ENCODE measurements at regions not wholly inside any gene's neighbourhood (a gene's known extent, or its start where the extent isn't known, plus 50 kb on each side); places are given as distances from the start of the nearest gene placed in this dataset.

- 61 to 82% methylated on average over 4 of the region's 4 CpGs for WGBS, 2 donors
- H3K9me3 ChIP-seq, result peaks cover 0 to 27% (median 5%) of the 10 kb centered on the region in 11 donors
- ATAC-seq, result no peak
- DNase-seq, result no peak
- no peak for TF ChIP-seq CTCF (IDR thresholded peaks at IDR 0.05)
- no peak overlapping the region for H3K27ac ChIP-seq
- H3K27me3 ChIP-seq, result peaks cover 0 to 29% (median 4%) of the 10 kb centered on the region in 7 donors
- H3K36me3 ChIP-seq, result no peaks in the 10 kb centered on the region
- intact Hi-C loops (cut with DNase I), result no loop called here
- H3K4me1 ChIP-seq, result no peaks in the 10 kb centered on the region
- H3K4me3 ChIP-seq, result no peak overlapping the region
These were observed 102.3 kb downstream of the KCNF1 start for GRCh38 chr2:11014026-11014425.

- DNase-seq, result no peak
- Histone ChIP-seq H3K27me3 (peaks cover 0 to 44% (median 4%) of the 10 kb centered on the region in 7 donors), H3K4me3 (no peak overlapping the region), H3K9me3 (peaks cover 0 to 11% (median 0%) of the 10 kb centered on the region in 11 donors), H3K27ac (no peak overlapping the region), H3K4me1 (no peaks in the 10 kb centered on the region), H3K36me3 (no peaks in the 10 kb centered on the region)
- TF ChIP-seq CTCF (IDR thresholded peaks at IDR 0.05), result no peak
- no peak for ATAC-seq
- intact Hi-C loops (cut with DNase I), result no loop called here
- WGBS, 2 donors, result 79% methylated on average over 7 of the region's 7 CpGs
These were observed 105.1 kb downstream of the KCNF1 start for GRCh38 chr2:11016735-11017388.

GRCh38 chr2:11017921-11018320 is 106.2 kb downstream of the KCNF1 start:
- Histone ChIP-seq H3K27ac (no peak overlapping the region), H3K9me3 (peaks cover 0 to 8% (median 0%) of the 10 kb centered on the region in 11 donors), H3K4me1 (no peaks in the 10 kb centered on the region), H3K36me3 (no peaks in the 10 kb centered on the region), H3K27me3 (peaks cover 0 to 44% (median 4%) of the 10 kb centered on the region in 7 donors), H3K4me3 (no peak overlapping the region)
- ATAC-seq (no peak), DNase-seq (no peak)
- intact Hi-C loops (cut with DNase I), result no loop called here
- 75 to 87% methylated on average over 8 of the region's 8 CpGs for WGBS, 2 donors
- TF ChIP-seq CTCF (IDR thresholded peaks at IDR 0.05), result no peak

GRCh38 chr2:11018651-11019185 is 107.0 kb downstream of the KCNF1 start:
- 74 to 82% methylated on average over 3 of the region's 3 CpGs for WGBS, 2 donors
- no peak for ATAC-seq
- intact Hi-C loops (cut with DNase I), result no loop called here
- peaks cover 0 to 44% (median 4%) of the 10 kb centered on the region in 7 donors for H3K27me3 ChIP-seq
- H3K4me3 ChIP-seq, result no peak overlapping the region
- no peaks in the 10 kb centered on the region for H3K4me1 ChIP-seq
- peaks cover 0 to 8% (median 0%) of the 10 kb centered on the region in 11 donors for H3K9me3 ChIP-seq
- H3K36me3 ChIP-seq, result no peaks in the 10 kb centered on the region
- H3K27ac ChIP-seq, result no peak overlapping the region
- no peak for DNase-seq
- TF ChIP-seq CTCF (IDR thresholded peaks at IDR 0.05), result no peak

All from heart right ventricle (tissue), 16 donors.